ENCODE measurements at regions not wholly inside any gene's neighbourhood (a gene's known extent, or its start where the extent isn't known, plus 50 kb on each side); places are given as distances from the start of the nearest gene placed in this dataset.

DNA sequence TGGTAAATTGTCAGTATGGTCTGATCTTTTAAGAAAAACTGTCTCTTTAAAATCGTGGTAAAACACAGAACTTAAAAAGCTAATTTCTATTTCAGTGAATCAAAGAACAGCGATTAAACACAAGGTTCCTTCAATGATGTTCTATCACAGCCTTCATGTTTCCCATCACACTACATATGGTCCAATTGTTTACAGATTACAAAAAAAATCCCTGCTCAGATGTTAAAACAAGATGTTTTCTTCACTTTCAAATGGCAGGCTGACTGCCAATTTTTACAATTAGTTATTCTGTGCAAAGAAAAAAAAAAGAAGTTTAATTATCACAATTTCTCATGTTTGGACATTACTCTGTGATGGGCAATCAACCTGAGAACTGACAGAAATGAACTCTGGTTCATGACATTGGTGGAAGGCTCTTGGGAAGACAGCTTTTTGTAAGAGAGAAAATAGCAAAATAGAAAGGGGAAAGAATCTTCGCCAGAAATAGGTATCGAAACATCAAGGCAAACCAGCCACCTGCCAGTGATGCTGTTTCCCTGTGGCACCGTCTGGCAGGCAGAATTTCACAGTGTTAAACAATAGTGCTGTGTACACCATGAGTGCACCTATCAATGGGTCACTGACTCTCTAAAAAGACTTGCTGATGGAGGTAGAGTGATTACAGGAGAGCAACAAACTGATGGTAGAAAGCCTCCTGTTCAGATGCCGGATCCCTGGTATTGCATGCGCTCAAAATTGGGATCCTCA lies 1020.0 kb upstream of the ARRDC3 start:
- TF ChIP-seq ZBTB7A (IDR thresholded peaks at IDR 0.05; ENCODE audit: low read depth) (no peak), NFIC (IDR thresholded peaks at IDR 0.05) (no peak), EGR1 (IDR thresholded peaks at IDR 0.05) (no peak), RAD21 (IDR thresholded peaks at IDR 0.05; ENCODE audit: low read depth) (no peak), CEBPB (IDR thresholded peaks at IDR 0.05) (no peak), TAF1 (IDR thresholded peaks at IDR 0.05; ENCODE audit: low read depth) (no peak), YY1 (IDR thresholded peaks at IDR 0.05; ENCODE audit: low read depth) (no peak), CREB1 (IDR thresholded peaks at IDR 0.05; ENCODE audit: low read depth) (no peak), TEAD4 (IDR thresholded peaks at IDR 0.05) (no peak), TCF12 (IDR thresholded peaks at IDR 0.05; ENCODE audit: low read depth) (no peak), EP300 (IDR thresholded peaks at IDR 0.05; ENCODE audit: borderline replicate concordance) (no peak), FOXM1 (IDR thresholded peaks at IDR 0.05; ENCODE audit: borderline replicate concordance, low read depth) (no peak)
- TF ChIP-seq, protein P1, sequence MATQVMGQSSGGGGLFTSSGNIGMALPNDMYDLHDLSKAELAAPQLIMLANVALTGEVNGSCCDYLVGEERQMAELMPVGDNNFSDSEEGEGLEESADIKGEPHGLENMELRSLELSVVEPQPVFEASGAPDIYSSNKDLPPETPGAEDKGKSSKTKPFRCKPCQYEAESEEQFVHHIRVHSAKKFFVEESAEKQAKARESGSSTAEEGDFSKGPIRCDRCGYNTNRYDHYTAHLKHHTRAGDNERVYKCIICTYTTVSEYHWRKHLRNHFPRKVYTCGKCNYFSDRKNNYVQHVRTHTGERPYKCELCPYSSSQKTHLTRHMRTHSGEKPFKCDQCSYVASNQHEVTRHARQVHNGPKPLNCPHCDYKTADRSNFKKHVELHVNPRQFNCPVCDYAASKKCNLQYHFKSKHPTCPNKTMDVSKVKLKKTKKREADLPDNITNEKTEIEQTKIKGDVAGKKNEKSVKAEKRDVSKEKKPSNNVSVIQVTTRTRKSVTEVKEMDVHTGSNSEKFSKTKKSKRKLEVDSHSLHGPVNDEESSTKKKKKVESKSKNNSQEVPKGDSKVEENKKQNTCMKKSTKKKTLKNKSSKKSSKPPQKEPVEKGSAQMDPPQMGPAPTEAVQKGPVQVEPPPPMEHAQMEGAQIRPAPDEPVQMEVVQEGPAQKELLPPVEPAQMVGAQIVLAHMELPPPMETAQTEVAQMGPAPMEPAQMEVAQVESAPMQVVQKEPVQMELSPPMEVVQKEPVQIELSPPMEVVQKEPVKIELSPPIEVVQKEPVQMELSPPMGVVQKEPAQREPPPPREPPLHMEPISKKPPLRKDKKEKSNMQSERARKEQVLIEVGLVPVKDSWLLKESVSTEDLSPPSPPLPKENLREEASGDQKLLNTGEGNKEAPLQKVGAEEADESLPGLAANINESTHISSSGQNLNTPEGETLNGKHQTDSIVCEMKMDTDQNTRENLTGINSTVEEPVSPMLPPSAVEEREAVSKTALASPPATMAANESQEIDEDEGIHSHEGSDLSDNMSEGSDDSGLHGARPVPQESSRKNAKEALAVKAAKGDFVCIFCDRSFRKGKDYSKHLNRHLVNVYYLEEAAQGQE (IDR thresholded peaks at IDR 0.05; ENCODE audit: low read depth), result no peak
- TF ChIP-seq, protein P2, sequence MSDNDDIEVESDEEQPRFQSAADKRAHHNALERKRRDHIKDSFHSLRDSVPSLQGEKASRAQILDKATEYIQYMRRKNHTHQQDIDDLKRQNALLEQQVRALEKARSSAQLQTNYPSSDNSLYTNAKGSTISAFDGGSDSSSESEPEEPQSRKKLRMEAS (IDR thresholded peaks at IDR 0.05), result no peak

DNA sequence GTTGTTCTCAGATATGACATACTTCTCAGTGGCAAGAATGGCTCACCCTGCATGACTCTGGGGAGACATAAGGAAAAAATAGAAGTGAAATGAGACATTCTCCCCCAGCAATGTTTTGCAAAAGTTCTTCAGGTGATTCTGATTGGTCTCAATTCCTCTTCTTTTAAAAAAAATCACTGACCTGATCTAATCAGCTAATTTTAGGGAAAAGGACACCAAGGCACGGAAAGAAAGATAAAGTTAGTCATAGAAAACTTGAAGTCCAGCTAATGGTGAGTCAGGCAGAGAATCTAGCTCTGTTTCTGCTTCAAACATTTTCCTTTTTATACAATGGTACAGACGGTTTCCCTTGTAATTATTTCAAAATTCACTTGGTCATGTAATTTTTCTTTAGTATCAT lies 1018.9 kb upstream of the ARRDC3 start:
- TF ChIP-seq, protein P1 (IDR thresholded peaks at IDR 0.05; ENCODE audit: low read depth), result no peak
- no peak for TF ChIP-seq ZBTB7A (IDR thresholded peaks at IDR 0.05; ENCODE audit: low read depth)
- TF ChIP-seq TAF1 (IDR thresholded peaks at IDR 0.05; ENCODE audit: low read depth), result no peak
- TF ChIP-seq RAD21 (IDR thresholded peaks at IDR 0.05; ENCODE audit: low read depth), result no peak
- no peak for TF ChIP-seq TEAD4 (IDR thresholded peaks at IDR 0.05)
- TF ChIP-seq TCF12 (IDR thresholded peaks at IDR 0.05; ENCODE audit: low read depth), result no peak
- no peak for TF ChIP-seq CREB1 (IDR thresholded peaks at IDR 0.05; ENCODE audit: low read depth)
- no peak for TF ChIP-seq NFIC (IDR thresholded peaks at IDR 0.05)
- TF ChIP-seq CEBPB (IDR thresholded peaks at IDR 0.05), result no peak
- no peak for TF ChIP-seq EP300 (IDR thresholded peaks at IDR 0.05; ENCODE audit: borderline replicate concordance)
- TF ChIP-seq, protein P2 (IDR thresholded peaks at IDR 0.05), result no peak
- no peak for TF ChIP-seq FOXM1 (IDR thresholded peaks at IDR 0.05; ENCODE audit: borderline replicate concordance, low read depth)
- no peak for TF ChIP-seq YY1 (IDR thresholded peaks at IDR 0.05; ENCODE audit: low read depth)

DNA sequence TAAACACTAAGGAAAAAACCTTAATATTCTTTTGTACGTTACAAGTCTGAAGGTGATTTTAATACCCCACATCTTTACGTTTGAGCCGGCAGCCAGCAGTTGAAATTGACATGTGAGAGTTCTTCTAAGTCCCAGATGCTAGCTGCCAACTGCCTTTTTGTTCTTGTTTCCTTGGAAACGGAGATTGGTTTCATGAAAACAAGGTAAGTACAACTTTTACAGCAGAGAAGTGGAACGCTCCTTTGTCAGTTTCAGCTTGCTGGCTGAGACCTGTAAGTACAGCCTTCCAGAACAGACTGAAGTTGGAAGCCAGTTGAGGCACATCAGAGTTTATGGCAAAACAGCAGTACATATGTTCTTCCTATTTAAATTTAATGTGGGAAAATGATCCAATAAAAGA lies 1018.4 kb upstream of the ARRDC3 start:
- TF ChIP-seq CREB1 (IDR thresholded peaks at IDR 0.05; ENCODE audit: low read depth) (no peak), CEBPB (IDR thresholded peaks at IDR 0.05) (no peak), NFIC (IDR thresholded peaks at IDR 0.05) (no peak), RAD21 (IDR thresholded peaks at IDR 0.05; ENCODE audit: low read depth) (no peak), ZBTB7A (IDR thresholded peaks at IDR 0.05; ENCODE audit: low read depth) (no peak), EP300 (IDR thresholded peaks at IDR 0.05; ENCODE audit: borderline replicate concordance) (no peak), TAF1 (IDR thresholded peaks at IDR 0.05; ENCODE audit: low read depth) (no peak), FOXM1 (IDR thresholded peaks at IDR 0.05; ENCODE audit: borderline replicate concordance, low read depth) (no peak), TEAD4 (IDR thresholded peaks at IDR 0.05) (no peak), TCF12 (IDR thresholded peaks at IDR 0.05; ENCODE audit: low read depth) (no peak), YY1 (IDR thresholded peaks at IDR 0.05; ENCODE audit: low read depth) (no peak), EGR1 (IDR thresholded peaks at IDR 0.05) (no peak)
- TF ChIP-seq, protein P1 (IDR thresholded peaks at IDR 0.05; ENCODE audit: low read depth), result no peak
- TF ChIP-seq, protein P2 (IDR thresholded peaks at IDR 0.05), result no peak
- TF ChIP-seq, protein P3, sequence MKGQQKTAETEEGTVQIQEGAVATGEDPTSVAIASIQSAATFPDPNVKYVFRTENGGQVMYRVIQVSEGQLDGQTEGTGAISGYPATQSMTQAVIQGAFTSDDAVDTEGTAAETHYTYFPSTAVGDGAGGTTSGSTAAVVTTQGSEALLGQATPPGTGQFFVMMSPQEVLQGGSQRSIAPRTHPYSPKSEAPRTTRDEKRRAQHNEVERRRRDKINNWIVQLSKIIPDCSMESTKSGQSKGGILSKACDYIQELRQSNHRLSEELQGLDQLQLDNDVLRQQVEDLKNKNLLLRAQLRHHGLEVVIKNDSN (IDR thresholded peaks at IDR 0.05), result no peak

DNA sequence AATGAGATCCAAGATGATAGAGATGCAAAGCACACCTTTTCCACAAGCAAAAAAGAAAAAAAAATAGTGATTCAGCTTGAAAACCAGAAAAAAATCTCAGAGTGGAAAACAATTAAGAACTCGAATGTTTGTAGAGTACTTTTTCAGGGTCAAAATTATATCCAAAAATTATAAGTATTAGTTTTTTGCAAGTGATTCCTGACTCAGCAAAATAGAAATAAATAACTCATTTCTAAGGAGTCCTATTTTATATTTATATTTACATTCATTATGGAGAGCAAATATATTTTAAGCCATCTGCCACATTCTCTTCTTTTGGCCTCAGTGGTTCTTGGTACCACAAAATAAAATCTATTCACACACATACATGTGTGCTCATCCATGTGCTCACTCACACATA lies 1011.8 kb upstream of the ARRDC3 start:
- no peak for TF ChIP-seq TEAD4 (IDR thresholded peaks at IDR 0.05)
